Nephron (organoid): ENCODE measurements at regions not wholly inside any gene's neighbourhood (a gene's known extent, or its start where the extent isn't known, plus 50 kb on each side); places are given as distances from the start of the nearest gene placed in this dataset.

Experiments
- H3K27ac Mint-ChIP-seq, 3 experiments: 2 replicates each; pipeline ENCODE4 v1.8.0; 2020; ENCODE audit warnings: mixed read lengths in 3 of 3, mild to moderate bottlenecking in 2 of 3, moderate library complexity in 1 of 3
- H3K27me3 Mint-ChIP-seq: 2 replicates; pipeline ENCODE4 v1.8.0; 2021; ENCODE audit warnings: low read depth, mild to moderate bottlenecking, moderate library complexity, mixed read lengths
- H3K36me3 Mint-ChIP-seq: 2 replicates; pipeline ENCODE4 v1.8.0; 2020; ENCODE audit warnings: low read depth, mixed read lengths
- H3K4me1 Mint-ChIP-seq: 2 replicates; pipeline ENCODE4 v1.8.0; 2020; ENCODE audit warnings: mixed read lengths
- H3K4me3 Mint-ChIP-seq, 3 experiments: 2 replicates each; pipeline ENCODE4 v1.8.0; 2020; ENCODE audit warnings: mild to moderate bottlenecking in 3 of 3, mixed read lengths in 3 of 3, moderate library complexity in 2 of 3
- H3K9me3 Mint-ChIP-seq: 2 replicates; pipeline ENCODE4 v1.8.0; 2020; ENCODE audit warnings: mixed read lengths
- CTCF ChIP-seq, 3 experiments: fragments of 200-600 bp; sonication (generic); IDR thresholded peaks; one replicate each; pipeline ENCODE4 v1.5.0; 2021; ENCODE audit warnings: antibody characterized with exemption in 3 of 3; ENCODE audit not compliant: unreplicated experiment in 3 of 3

GRCh38 chr1:115564201-115564600 lies 77.6 kb upstream of the VANGL1 start:
- peaks cover 3% of the 10 kb centered on the region for H3K4me1 Mint-ChIP-seq
- peaks cover 21% of the 10 kb centered on the region for H3K9me3 Mint-ChIP-seq
- TF ChIP-seq CTCF (IDR thresholded peaks at IDR 0.05; ENCODE audit: unreplicated experiment in 3 of 3) = no peak
- peak overlapping the region; percentile 59 to 70 (median 65) for H3K4me3 Mint-ChIP-seq
- peaks cover 5% of the 10 kb centered on the region for H3K36me3 Mint-ChIP-seq
- H3K27me3 Mint-ChIP-seq = peaks cover 36% of the 10 kb centered on the region
- no peak overlapping the region for H3K27ac Mint-ChIP-seq

- no peak overlapping the region for H3K27ac Mint-ChIP-seq
- H3K36me3 Mint-ChIP-seq = no peaks in the 10 kb centered on the region
- TF ChIP-seq CTCF (IDR thresholded peaks at IDR 0.05; ENCODE audit: unreplicated experiment in 3 of 3) = no peak
- no peaks in the 10 kb centered on the region for H3K9me3 Mint-ChIP-seq
- H3K4me1 Mint-ChIP-seq = peaks cover 3% of the 10 kb centered on the region
- peaks cover 34% of the 10 kb centered on the region for H3K27me3 Mint-ChIP-seq
- no peak overlapping the region for H3K4me3 Mint-ChIP-seq
Observed at GRCh38 chr1:115560027-115560426, 81.7 kb upstream of the VANGL1 start.

- H3K27ac Mint-ChIP-seq = no peak overlapping the region
- no peak for TF ChIP-seq CTCF (IDR thresholded peaks at IDR 0.05; ENCODE audit: unreplicated experiment in 3 of 3)
- peaks cover 21% of the 10 kb centered on the region for H3K27me3 Mint-ChIP-seq
- no peaks in the 10 kb centered on the region for H3K4me1 Mint-ChIP-seq
- H3K36me3 Mint-ChIP-seq = no peaks in the 10 kb centered on the region
- no peak overlapping the region for H3K4me3 Mint-ChIP-seq
- no peaks in the 10 kb centered on the region for H3K9me3 Mint-ChIP-seq
Observed at GRCh38 chr1:115558275-115558674, 83.5 kb upstream of the VANGL1 start.

GRCh38 chr1:115557715-115558114 lies 84.1 kb upstream of the VANGL1 start:
- H3K27me3 Mint-ChIP-seq = peaks cover 18% of the 10 kb centered on the region
- H3K9me3 Mint-ChIP-seq = no peaks in the 10 kb centered on the region
- no peak overlapping the region for H3K27ac Mint-ChIP-seq
- no peaks in the 10 kb centered on the region for H3K36me3 Mint-ChIP-seq
- no peaks in the 10 kb centered on the region for H3K4me1 Mint-ChIP-seq
- no peak overlapping the region for H3K4me3 Mint-ChIP-seq
- no peak for TF ChIP-seq CTCF (IDR thresholded peaks at IDR 0.05; ENCODE audit: unreplicated experiment in 3 of 3)

- Mint-ChIP-seq H3K27ac (no peak overlapping the region), H3K27me3 (peaks cover 7% of the 10 kb centered on the region), H3K36me3 (no peaks in the 10 kb centered on the region), H3K9me3 (no peaks in the 10 kb centered on the region), H3K4me1 (no peaks in the 10 kb centered on the region), H3K4me3 (no peak overlapping the region)
- no peak for TF ChIP-seq CTCF (IDR thresholded peaks at IDR 0.05; ENCODE audit: unreplicated experiment in 3 of 3)
Observed at GRCh38 chr1:115556236-115556635, 85.5 kb upstream of the VANGL1 start.

- Mint-ChIP-seq H3K36me3 (no peaks in the 10 kb centered on the region), H3K27me3 (peaks cover 10% of the 10 kb centered on the region), H3K4me1 (no peaks in the 10 kb centered on the region), H3K9me3 (no peaks in the 10 kb centered on the region), H3K4me3 (no peak overlapping the region), H3K27ac (no peak overlapping the region)
- no peak for TF ChIP-seq CTCF (IDR thresholded peaks at IDR 0.05; ENCODE audit: unreplicated experiment in 3 of 3)
Observed at GRCh38 chr1:115555446-115555845, 86.3 kb upstream of the VANGL1 start.
